ENCODE measurements at regions not wholly inside any gene's neighbourhood (a gene's known extent, or its start where the extent isn't known, plus 50 kb on each side); places are given as distances from the start of the nearest gene placed in this dataset.

DNA sequence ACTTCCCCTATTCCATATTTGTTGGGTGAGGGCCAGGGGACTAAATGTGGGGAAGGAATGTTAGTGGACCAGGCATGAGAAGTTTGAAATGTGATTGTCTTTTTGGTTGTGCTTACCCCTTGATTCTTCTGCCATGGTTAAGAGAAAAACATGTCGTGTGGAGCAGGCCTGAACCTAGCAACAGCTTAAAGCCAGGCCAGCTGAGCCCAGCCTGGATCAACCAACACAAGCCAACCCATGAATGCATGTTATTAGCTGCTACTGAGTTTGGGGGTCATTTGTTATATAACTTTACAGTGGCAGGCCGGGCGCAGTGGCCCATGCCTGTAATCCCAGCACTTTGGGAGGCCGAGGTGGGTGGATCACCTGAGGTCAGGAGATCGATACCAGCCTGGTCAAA, 52.4 kb upstream of the TRIO start:
- TF ChIP-seq Cebpa-rat (IDR thresholded peaks at IDR 0.05): no peak
- Histone ChIP-seq H3K9ac (no peak overlapping the region), H3K27ac (no peak overlapping the region), H4K20me1 (no peaks in the 10 kb centered on the region), H3K4me2 (no peak overlapping the region), H3K36me3 (0 out of 22 replicates have a peak, but pooled peaks cover 0 to 3% (median 0%) of the 10 kb centered on the region in 11 experiments), H3K4me1 (no peaks in the 10 kb centered on the region), H3K4me3 (no peak overlapping the region), H3K27me3 (no peaks in the 10 kb centered on the region), H3K9me3 (replicated peaks in 1 of 11) (peaks cover 0 to 14% (median 5%) of the 10 kb centered on the region in 11 experiments; a peak in 8 of 22 replicates)

DNA sequence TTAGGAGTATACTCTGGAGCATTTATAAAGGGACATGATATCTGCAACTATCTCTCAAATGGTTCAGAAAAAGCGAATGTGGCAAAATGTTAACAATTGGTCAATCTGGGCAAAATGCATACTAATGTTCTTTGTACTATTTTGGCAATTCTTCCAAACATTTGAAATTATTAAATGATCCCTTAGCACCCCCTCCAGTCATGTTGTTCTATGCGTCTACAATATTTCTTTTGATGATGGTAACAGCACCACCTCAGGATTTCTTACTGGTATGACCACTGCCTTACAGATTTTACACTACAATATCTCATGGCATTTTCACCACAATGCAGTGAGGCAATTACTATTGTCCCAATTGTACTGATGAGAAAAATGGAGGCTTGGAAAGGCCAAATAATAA, 52.9 kb upstream of the TRIO start:
- Histone ChIP-seq H3K4me3 (no peak overlapping the region), H4K20me1 (no peaks in the 10 kb centered on the region), H3K4me2 (no peak overlapping the region), H3K4me1 (no peaks in the 10 kb centered on the region), H3K36me3 (0 out of 22 replicates have a peak, but pooled peaks cover 0 to 3% (median 0%) of the 10 kb centered on the region in 11 experiments), H3K9me3 (replicated peaks in 1 of 11) (peaks cover 0 to 14% (median 5%) of the 10 kb centered on the region in 11 experiments; a peak in 8 of 22 replicates), H3K27me3 (no peaks in the 10 kb centered on the region), H3K27ac (no peak overlapping the region), H3K9ac (no peak overlapping the region)
- no peak for TF ChIP-seq Cebpa-rat (IDR thresholded peaks at IDR 0.05)

DNA sequence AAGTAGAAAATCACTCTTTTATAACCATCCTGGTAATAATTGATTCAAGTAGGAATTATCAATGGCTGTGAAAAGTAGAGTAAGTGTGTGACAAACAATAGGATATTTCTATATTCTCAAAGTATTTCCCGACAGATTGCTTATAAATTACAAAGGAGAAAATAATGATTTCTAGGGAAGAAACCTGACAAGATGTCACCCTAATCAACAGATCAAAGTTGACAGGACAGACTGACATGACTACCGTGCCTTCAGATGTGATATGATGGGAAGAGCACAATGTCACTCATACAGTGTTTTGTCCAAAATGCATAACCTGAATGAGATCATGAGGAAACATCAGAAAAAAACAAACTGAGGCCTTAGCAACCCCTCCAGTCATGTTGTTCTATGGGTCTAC, 53.9 kb upstream of the TRIO start:
- H3K4me2 ChIP-seq: no peak overlapping the region
- H3K9me3 ChIP-seq (replicated peaks in 1 of 11): peaks cover 0 to 14% (median 5%) of the 10 kb centered on the region in 11 experiments; a peak in 8 of 22 replicates
- H3K4me1 ChIP-seq: no peaks in the 10 kb centered on the region
- no peak overlapping the region for H3K4me3 ChIP-seq
- H4K20me1 ChIP-seq: no peaks in the 10 kb centered on the region
- no peaks in the 10 kb centered on the region for H3K27me3 ChIP-seq
- TF ChIP-seq Cebpa-rat (IDR thresholded peaks at IDR 0.05): no peak
- H3K27ac ChIP-seq: no peak overlapping the region
- H3K9ac ChIP-seq: no peak overlapping the region
- 0 out of 22 replicates have a peak, but pooled peaks cover 0 to 3% (median 0%) of the 10 kb centered on the region in 11 experiments for H3K36me3 ChIP-seq

DNA sequence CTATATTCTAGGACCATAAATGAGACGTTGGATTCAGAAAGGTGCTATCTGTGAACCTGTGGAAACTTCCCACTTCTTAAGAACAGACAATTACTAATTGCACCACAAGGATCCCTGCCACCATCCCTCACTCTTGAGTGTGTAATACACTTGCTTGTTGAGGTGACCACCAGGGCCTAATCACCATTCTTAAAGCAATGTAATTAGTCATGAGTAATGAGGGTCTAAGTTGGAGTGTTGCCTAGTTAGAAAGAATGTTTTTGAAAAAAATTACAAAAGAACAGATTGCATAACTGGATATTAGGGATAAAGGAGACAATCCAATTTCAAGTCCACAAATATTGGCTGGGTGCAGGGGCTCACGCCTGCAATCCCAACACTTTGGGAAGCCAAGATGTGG, 56.9 kb upstream of the TRIO start:
- Histone ChIP-seq H3K9ac (no peak overlapping the region), H3K27ac (no peak overlapping the region), H3K36me3 (0 out of 22 replicates have a peak, but pooled peaks cover 0 to 3% (median 0%) of the 10 kb centered on the region in 11 experiments), H3K27me3 (no peaks in the 10 kb centered on the region), H3K9me3 (replicated peaks in 1 of 11) (peaks cover 0 to 12% (median 6%) of the 10 kb centered on the region in 11 experiments; a peak in 8 of 22 replicates), H3K4me2 (no peak overlapping the region), H3K4me1 (no peaks in the 10 kb centered on the region), H4K20me1 (no peaks in the 10 kb centered on the region), H3K4me3 (no peak overlapping the region)
- no peak for TF ChIP-seq Cebpa-rat (IDR thresholded peaks at IDR 0.05)

DNA sequence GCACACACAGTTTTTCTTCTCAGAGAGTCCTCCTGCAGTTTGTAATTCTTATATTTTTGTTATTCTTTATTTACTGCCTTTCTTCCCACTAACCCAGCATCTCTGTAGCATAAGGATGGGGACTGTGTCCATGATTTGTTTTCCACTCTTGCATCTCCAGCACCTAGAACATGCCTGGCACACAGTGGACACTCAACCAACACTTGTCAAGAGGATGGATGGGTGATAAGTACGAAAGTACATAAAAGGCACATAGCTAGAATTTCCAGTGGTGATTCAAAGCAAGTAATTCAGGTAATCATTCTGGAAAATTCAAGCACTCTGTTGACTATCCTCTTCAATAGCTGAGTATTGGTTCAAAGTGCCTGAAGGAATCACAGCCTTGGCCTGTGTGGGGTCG, 60.2 kb upstream of the TRIO start:
- Histone ChIP-seq H3K4me1 (no peaks in the 10 kb centered on the region), H3K9me3 (replicated peaks in 1 of 11) (0 out of 22 replicates have a peak, but pooled peaks cover 0 to 7% (median 0%) of the 10 kb centered on the region in 11 experiments), H3K4me3 (no peak overlapping the region), H3K27me3 (no peaks in the 10 kb centered on the region), H3K9ac (no peak overlapping the region), H4K20me1 (no peaks in the 10 kb centered on the region), H3K4me2 (no peak overlapping the region), H3K27ac (no peak overlapping the region), H3K36me3 (no peaks in the 10 kb centered on the region)
- TF ChIP-seq Cebpa-rat (IDR thresholded peaks at IDR 0.05): no peak

DNA sequence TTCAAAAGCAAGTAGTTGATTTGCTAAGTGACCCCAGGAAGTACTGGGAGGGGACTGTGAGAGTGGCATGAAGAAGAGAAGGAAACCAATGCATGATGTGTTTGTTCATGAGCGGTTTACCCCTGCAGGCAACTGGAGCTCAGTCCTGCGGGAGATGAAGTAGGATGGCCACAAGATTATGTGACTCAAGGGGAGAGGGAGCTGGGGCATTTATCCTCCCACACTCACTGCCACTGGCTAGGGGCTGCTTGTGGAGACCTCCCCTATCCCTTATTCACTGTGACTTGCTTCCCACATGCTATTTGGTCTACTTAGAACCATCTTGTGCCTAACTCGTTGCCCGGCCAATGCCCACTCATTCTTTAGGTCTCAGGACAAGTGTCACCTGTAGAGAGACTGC, 60.6 kb upstream of the TRIO start:
- Histone ChIP-seq H3K9ac (no peak overlapping the region), H3K36me3 (no peaks in the 10 kb centered on the region), H3K4me2 (no peak overlapping the region), H3K4me3 (no peak overlapping the region), H4K20me1 (no peaks in the 10 kb centered on the region), H3K9me3 (replicated peaks in 1 of 11) (0 out of 22 replicates have a peak, but pooled peaks cover 0 to 7% (median 0%) of the 10 kb centered on the region in 11 experiments), H3K4me1 (no peaks in the 10 kb centered on the region), H3K27ac (no peak overlapping the region), H3K27me3 (no peaks in the 10 kb centered on the region)
- TF ChIP-seq Cebpa-rat (IDR thresholded peaks at IDR 0.05): no peak

DNA sequence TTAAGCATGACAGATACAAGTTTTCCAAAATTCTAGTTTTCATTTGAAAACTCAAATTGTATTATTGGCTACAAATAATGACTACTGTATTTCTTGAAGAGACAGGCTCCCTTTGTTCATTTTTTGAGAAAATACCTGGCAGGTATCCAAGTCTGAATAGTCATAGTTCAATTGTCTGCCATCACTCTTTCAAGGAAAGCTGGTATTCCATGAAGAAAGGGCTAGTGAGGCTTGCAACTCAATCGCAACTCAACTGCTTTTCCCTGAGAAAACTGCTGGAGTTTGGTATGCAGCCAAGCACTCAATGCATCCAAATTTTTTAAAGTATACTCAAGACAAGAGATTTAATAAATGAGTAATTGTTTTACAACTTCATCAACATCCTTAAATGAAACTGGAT, 61.4 kb upstream of the TRIO start:
- Histone ChIP-seq H3K4me2 (no peak overlapping the region), H3K27me3 (no peaks in the 10 kb centered on the region), H4K20me1 (no peaks in the 10 kb centered on the region), H3K9me3 (replicated peaks in 1 of 11) (0 out of 22 replicates have a peak, but pooled peaks cover 0 to 7% (median 0%) of the 10 kb centered on the region in 11 experiments), H3K9ac (no peak overlapping the region), H3K27ac (no peak overlapping the region), H3K36me3 (no peaks in the 10 kb centered on the region), H3K4me3 (no peak overlapping the region), H3K4me1 (no peaks in the 10 kb centered on the region)
- no peak for TF ChIP-seq Cebpa-rat (IDR thresholded peaks at IDR 0.05)

DNA sequence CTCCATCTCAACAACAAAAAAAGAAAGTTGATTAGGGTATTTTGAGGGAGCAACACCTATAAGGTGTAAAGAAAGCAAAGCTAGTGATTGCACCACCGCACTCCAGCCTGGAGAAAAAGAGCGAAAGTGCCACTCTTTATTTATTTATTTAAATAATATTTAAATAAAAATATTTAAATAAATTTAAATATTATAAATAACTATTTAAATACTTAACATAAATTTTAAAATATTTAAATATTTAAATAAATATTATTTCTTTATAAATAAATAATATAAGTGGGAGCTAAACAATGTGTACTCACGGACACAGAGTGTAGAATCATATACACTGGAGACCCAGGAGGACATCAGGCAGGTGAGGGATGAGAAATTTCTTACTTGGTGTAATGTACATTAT, 64.4 kb upstream of the TRIO start:
- Histone ChIP-seq H3K4me2 (no peak overlapping the region), H3K9ac (no peak overlapping the region), H3K4me1 (no peaks in the 10 kb centered on the region), H3K4me3 (no peak overlapping the region), H3K27me3 (no peaks in the 10 kb centered on the region), H3K36me3 (no peaks in the 10 kb centered on the region), H3K27ac (no peak overlapping the region), H4K20me1 (no peaks in the 10 kb centered on the region), H3K9me3 (replicated peaks in 1 of 11) (0 out of 22 replicates have a peak, but pooled peaks cover 0 to 7% (median 0%) of the 10 kb centered on the region in 11 experiments)
- no peak for TF ChIP-seq Cebpa-rat (IDR thresholded peaks at IDR 0.05)

DNA sequence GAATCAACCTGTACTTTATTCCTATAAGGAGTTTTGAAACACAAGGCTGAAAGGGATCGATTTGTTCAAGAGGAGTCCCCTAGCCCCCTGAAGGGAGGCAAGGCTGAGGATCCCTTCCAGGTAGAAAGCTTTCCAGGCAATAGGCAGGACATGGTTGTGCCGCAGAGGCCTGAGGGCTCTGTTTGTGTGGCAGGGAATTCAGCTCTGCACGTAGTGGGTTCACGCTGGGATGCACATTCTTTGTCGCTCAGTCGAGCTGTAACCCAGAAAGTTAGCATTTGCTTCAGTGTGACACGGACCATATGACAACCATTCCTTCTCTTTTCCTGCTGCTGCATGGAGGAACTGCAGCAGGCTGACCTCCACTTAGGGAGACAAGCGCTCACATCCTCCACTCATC, 65.6 kb upstream of the TRIO start:
- Histone ChIP-seq H4K20me1 (no peaks in the 10 kb centered on the region), H3K27me3 (no peaks in the 10 kb centered on the region), H3K9me3 (replicated peaks in 1 of 11) (peaks cover 0 to 5% (median 0%) of the 10 kb centered on the region in 11 experiments; a peak in 4 of 22 replicates), H3K36me3 (no peaks in the 10 kb centered on the region), H3K4me3 (no peak overlapping the region), H3K27ac (no peak overlapping the region), H3K4me1 (no peaks in the 10 kb centered on the region), H3K4me2 (no peak overlapping the region), H3K9ac (no peak overlapping the region)
- no peak for TF ChIP-seq Cebpa-rat (IDR thresholded peaks at IDR 0.05)

DNA sequence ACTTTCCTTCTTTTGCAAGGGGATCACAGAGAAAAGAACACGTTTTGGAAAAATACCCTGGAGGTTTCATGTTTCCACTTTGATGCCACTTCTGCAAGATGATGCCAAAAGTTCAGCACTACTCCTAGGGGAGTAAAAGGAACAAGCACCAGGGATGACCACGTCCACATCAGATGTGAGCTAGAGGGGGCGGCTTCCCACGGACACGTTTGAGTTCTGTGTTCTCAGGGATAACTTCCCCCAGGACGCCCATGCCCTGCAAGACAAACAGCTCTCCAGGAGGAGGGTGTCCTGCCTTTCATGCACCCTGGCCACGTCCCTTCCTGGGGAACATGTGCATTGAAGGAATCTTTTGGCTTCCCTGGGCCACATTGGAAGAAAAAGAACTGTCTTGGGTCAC, 66.6 kb upstream of the TRIO start:
- H3K27ac ChIP-seq: no peak overlapping the region
- peaks cover 0 to 10% (median 0%) of the 10 kb centered on the region in 11 experiments; a peak in 5 of 22 replicates for H3K9me3 ChIP-seq (replicated peaks in 1 of 11)
- no peak overlapping the region for H3K4me2 ChIP-seq
- no peaks in the 10 kb centered on the region for H4K20me1 ChIP-seq
- H3K36me3 ChIP-seq: no peaks in the 10 kb centered on the region
- no peaks in the 10 kb centered on the region for H3K27me3 ChIP-seq
- TF ChIP-seq Cebpa-rat (IDR thresholded peaks at IDR 0.05): no peak
- H3K9ac ChIP-seq: no peak overlapping the region
- no peak overlapping the region for H3K4me3 ChIP-seq
- no peaks in the 10 kb centered on the region for H3K4me1 ChIP-seq
